HEK293T (cell line): ENCODE measurements at regions not wholly inside any gene's neighbourhood (a gene's known extent, or its start where the extent isn't known, plus 50 kb on each side); places are given as distances from the start of the nearest gene placed in this dataset.
"Not testable (repeated sequence)": the region's sequence is repeated elsewhere in the genome, so short reads cannot be mapped to it uniquely, and the experiment has no call there.

ENCODE experiments used
- BHLHE40 ChIP-seq: fragments of 450-650 bp; IDR thresholded peaks from 2 replicates; pipeline ENCODE4 v1.6.1; 2016; ENCODE audit warnings: mild to moderate bottlenecking, moderate library complexity, borderline replicate concordance
- CTBP1 ChIP-seq: fragments of 450-650 bp; IDR thresholded peaks from 2 replicates; pipeline ENCODE4 v1.6.1; 2016; ENCODE audit warnings: borderline replicate concordance
- ELF4 ChIP-seq: fragments of 450-650 bp; IDR thresholded peaks from 2 replicates; pipeline ENCODE4 v1.6.1; 2017; ENCODE audit warnings: antibody characterized with exemption
- L3MBTL2 ChIP-seq: fragments of 450-650 bp; conservative IDR thresholded peaks from 2 replicates; pipeline ENCODE4 v1.6.1; 2016; ENCODE audit warnings: mild to moderate bottlenecking
- SP1 ChIP-seq: fragments of 450-650 bp; IDR thresholded peaks from 2 replicates; pipeline ENCODE4 v1.6.1; 2017
- TARDBP ChIP-seq: fragments of 450-650 bp; IDR thresholded peaks from 2 replicates; pipeline ENCODE4 v1.6.1; 2016

DNA sequence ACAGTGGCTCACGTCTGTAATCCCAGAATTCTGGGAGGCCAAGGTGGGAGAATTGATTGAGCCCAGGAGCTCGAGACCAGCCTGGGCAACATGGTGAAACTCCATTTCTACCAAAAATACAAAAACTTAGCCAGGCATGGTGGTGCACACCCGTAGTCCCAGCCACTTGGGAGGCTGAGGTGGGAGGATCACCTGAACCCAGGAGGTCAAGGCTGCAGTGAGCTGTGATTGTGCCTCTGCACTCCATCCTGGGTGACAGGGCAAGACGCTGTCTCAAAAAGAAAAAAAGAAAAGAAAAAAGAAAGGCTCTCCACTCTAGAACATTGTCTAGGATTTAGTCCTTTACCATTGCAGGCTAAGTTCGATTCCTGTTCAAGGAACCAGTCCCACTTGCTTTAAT, 94.4 kb downstream of the MOGAT1 start:
- not testable (repeated sequence) for TF ChIP-seq SP1, CTBP1, L3MBTL2, BHLHE40, TARDBP, ELF4
